K562 (cell line): ENCODE measurements at regions not wholly inside any gene's neighbourhood (a gene's known extent, or its start where the extent isn't known, plus 50 kb on each side); places are given as distances from the start of the nearest gene placed in this dataset.

Experiments
- BCOR ChIP-seq: fragments of 450-650 bp; IDR thresholded peaks from 2 replicates; pipeline ENCODE4 v1.6.1; 2016
- CBFB ChIP-seq: sonication (generic); formaldehyde crosslinking; IDR thresholded peaks from 2 replicates; pipeline ENCODE4 v1.4.0; 2020; ENCODE audit warnings: mild to moderate bottlenecking, missing genetic modification reagents
- CCAR2 ChIP-seq: fragments of 200-400 bp; formaldehyde crosslinking; IDR thresholded peaks from 2 replicates; pipeline ENCODE4 v1.6.1; 2017; ENCODE audit warnings: mild to moderate bottlenecking, low read depth, low read length
- CCNT2 ChIP-seq: IDR thresholded peaks from 2 replicates; pipeline ENCODE4 v1.6.1; 2011; ENCODE audit warnings: borderline replicate concordance, low read depth, mild to moderate bottlenecking, moderate library complexity, mixed read lengths, low read length; ENCODE audit not compliant: insufficient read length; ENCODE audit errors: extremely low read depth
- FOSL1 ChIP-seq: fragments of 200-800 bp; sonication (Bioruptor generic); conservative IDR thresholded peaks from 2 replicates; pipeline ENCODE4 v1.6.1; 2016; ENCODE audit warnings: missing genetic modification characterization, missing compliant biosample characterization
- POLR3G ChIP-seq: IDR thresholded peaks from 2 replicates; pipeline ENCODE4 v1.6.1; 2011; ENCODE audit not compliant: insufficient read length, insufficient replicate concordance; ENCODE audit errors: extremely low read depth
- RBM15 ChIP-seq: fragments of 200-400 bp; formaldehyde crosslinking; IDR thresholded peaks from 2 replicates; pipeline ENCODE4 v1.6.1; 2018; ENCODE audit warnings: mild to moderate bottlenecking, low read length, moderate library complexity; ENCODE audit not compliant: insufficient read depth
- SOX6 ChIP-seq: fragments of 450-650 bp; IDR thresholded peaks from 2 replicates; pipeline ENCODE4 v1.6.1; 2014; ENCODE audit warnings: mild to moderate bottlenecking
- TAL1 ChIP-seq: fragments of 450-650 bp; IDR thresholded peaks from 2 replicates; pipeline ENCODE4 v1.6.1; 2016; ENCODE audit warnings: mild to moderate bottlenecking
- TEAD4 ChIP-seq, 2 experiments: sonication (generic) in 1 of 2; formaldehyde crosslinking in 1 of 2; IDR thresholded peaks; 2 replicates each; pipeline versions ENCODE4 v1.6.1 to v1.8.0; 2012 to 2022; ENCODE audit warnings: borderline replicate concordance in 1 of 2, inconsistent platforms in 1 of 2, low read length in 1 of 2, mild to moderate bottlenecking in 1 of 2, missing genetic modification reagents in 1 of 2
- ZBTB1 ChIP-seq: sonication (generic); formaldehyde crosslinking; IDR thresholded peaks from 2 replicates; pipeline ENCODE4 v1.8.1; 2023; ENCODE audit warnings: missing genetic modification reagents, low read depth, mild to moderate bottlenecking, borderline replicate concordance
- ZNF224 ChIP-seq: sonication (generic); formaldehyde crosslinking; IDR thresholded peaks from 2 replicates; pipeline ENCODE4 v1.8.0; 2022; ENCODE audit warnings: mild to moderate bottlenecking, missing genetic modification reagents
- ZNF551 ChIP-seq: fragments of 250-450 bp; sonication (Bioruptor Pico); IDR thresholded peaks from 2 replicates; pipeline ENCODE4 v1.5.0; 2021; ENCODE audit warnings: mild to moderate bottlenecking, moderate library complexity
- ZNF696 ChIP-seq: fragments of 250-450 bp; sonication (Bioruptor Pico); conservative IDR thresholded peaks from 2 replicates; pipeline ENCODE4 v1.4.0; 2020; ENCODE audit warnings: mild to moderate bottlenecking, moderate library complexity
- ZNF780A ChIP-seq: fragments of 250-450 bp; sonication (Bioruptor Pico); IDR thresholded peaks from 2 replicates; pipeline ENCODE4 v1.5.0; 2021; ENCODE audit warnings: mild to moderate bottlenecking
- TF ChIP-seq, protein P1 (sequence below), 3 experiments: IDR thresholded peaks in 2 of 3; conservative IDR thresholded peaks in 1 of 3; 2 replicates each; pipeline ENCODE4 v1.5.1; 2011 to 2012; ENCODE audit warnings: low read length in 3 of 3, mild to moderate bottlenecking in 3 of 3, control low read depth in 2 of 3, improper control_type of control experiment in 1 of 3, inconsistent platforms in 1 of 3, low read depth in 1 of 3, mixed read lengths in 1 of 3, moderate library complexity in 1 of 3; ENCODE audit not compliant: insufficient read depth in 2 of 3
- TF ChIP-seq, protein P2 (sequence below): sonication (generic); formaldehyde crosslinking; IDR thresholded peaks from 2 replicates; pipeline ENCODE4 v1.4.0; 2020; ENCODE audit warnings: mild to moderate bottlenecking, missing genetic modification reagents
- TF ChIP-seq, protein P3 (sequence below): fragments of 250-450 bp; sonication (Bioruptor Pico); IDR thresholded peaks from 2 replicates; pipeline ENCODE4 v1.8.0; 2022; ENCODE audit warnings: moderate library complexity, mild to moderate bottlenecking, inconsistent platforms
- TF ChIP-seq, protein P4 (sequence below): fragments of 450-650 bp; IDR thresholded peaks from 2 replicates; pipeline ENCODE4 v1.6.1; 2017; ENCODE audit warnings: mild to moderate bottlenecking, moderate library complexity
- TF ChIP-seq, protein P5 (sequence below): sonication (generic); formaldehyde crosslinking; IDR thresholded peaks from 2 replicates; pipeline ENCODE4 v1.8.0; 2023; ENCODE audit warnings: mild to moderate bottlenecking, missing genetic modification reagents

DNA sequence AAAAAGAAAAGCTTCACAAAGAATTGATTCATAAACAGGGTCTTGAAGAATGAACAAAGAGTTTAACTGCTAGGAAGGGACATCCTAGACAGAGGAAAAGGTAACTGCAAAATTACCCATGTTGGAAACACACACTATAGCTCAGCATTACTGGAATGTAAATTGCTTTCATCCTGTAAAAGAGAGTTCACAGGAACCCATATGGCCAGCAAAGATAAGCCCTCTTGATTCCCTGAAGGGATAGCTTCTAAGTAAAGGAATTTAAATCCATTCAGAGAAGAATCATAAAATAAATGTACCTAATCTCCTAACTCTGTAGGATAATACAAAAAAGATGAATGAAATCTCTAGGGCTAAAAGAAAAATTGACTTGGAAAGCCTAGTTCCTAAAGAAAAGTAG lies 107.1 kb upstream of the INTU start (continued):
- TF ChIP-seq CCNT2, result no peak
- no peak for TF ChIP-seq FOSL1 (tag)
- TF ChIP-seq, protein P1, sequence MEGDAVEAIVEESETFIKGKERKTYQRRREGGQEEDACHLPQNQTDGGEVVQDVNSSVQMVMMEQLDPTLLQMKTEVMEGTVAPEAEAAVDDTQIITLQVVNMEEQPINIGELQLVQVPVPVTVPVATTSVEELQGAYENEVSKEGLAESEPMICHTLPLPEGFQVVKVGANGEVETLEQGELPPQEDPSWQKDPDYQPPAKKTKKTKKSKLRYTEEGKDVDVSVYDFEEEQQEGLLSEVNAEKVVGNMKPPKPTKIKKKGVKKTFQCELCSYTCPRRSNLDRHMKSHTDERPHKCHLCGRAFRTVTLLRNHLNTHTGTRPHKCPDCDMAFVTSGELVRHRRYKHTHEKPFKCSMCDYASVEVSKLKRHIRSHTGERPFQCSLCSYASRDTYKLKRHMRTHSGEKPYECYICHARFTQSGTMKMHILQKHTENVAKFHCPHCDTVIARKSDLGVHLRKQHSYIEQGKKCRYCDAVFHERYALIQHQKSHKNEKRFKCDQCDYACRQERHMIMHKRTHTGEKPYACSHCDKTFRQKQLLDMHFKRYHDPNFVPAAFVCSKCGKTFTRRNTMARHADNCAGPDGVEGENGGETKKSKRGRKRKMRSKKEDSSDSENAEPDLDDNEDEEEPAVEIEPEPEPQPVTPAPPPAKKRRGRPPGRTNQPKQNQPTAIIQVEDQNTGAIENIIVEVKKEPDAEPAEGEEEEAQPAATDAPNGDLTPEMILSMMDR (IDR thresholded peaks at IDR 0.05 in 2 of 3, conservative IDR thresholded peaks at IDR 0.05 in 1 of 3; ENCODE audit: insufficient read depth in 2 of 3, low read depth in 1 of 3, low read length in 3 of 3), result no peak
- no peak for TF ChIP-seq CBFB (CRISPR knock-in tag)
- no peak for TF ChIP-seq POLR3G
- TF ChIP-seq BCOR, result no peak
- no peak for TF ChIP-seq CCAR2
- TF ChIP-seq TEAD4 (IDR thresholded peaks at IDR 0.05; ENCODE audit: low read length), result peak; percentile 91
- TF ChIP-seq TEAD4 (CRISPR knock-in tag; IDR thresholded peaks at IDR 0.05; ENCODE audit: borderline replicate concordance), result no peak
- TF ChIP-seq, protein P2, sequence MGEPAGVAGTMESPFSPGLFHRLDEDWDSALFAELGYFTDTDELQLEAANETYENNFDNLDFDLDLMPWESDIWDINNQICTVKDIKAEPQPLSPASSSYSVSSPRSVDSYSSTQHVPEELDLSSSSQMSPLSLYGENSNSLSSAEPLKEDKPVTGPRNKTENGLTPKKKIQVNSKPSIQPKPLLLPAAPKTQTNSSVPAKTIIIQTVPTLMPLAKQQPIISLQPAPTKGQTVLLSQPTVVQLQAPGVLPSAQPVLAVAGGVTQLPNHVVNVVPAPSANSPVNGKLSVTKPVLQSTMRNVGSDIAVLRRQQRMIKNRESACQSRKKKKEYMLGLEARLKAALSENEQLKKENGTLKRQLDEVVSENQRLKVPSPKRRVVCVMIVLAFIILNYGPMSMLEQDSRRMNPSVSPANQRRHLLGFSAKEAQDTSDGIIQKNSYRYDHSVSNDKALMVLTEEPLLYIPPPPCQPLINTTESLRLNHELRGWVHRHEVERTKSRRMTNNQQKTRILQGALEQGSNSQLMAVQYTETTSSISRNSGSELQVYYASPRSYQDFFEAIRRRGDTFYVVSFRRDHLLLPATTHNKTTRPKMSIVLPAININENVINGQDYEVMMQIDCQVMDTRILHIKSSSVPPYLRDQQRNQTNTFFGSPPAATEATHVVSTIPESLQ, result no peak
- no peak for TF ChIP-seq RBM15
- no peak for TF ChIP-seq ZBTB1 (CRISPR knock-in tag)
- TF ChIP-seq, protein P3, sequence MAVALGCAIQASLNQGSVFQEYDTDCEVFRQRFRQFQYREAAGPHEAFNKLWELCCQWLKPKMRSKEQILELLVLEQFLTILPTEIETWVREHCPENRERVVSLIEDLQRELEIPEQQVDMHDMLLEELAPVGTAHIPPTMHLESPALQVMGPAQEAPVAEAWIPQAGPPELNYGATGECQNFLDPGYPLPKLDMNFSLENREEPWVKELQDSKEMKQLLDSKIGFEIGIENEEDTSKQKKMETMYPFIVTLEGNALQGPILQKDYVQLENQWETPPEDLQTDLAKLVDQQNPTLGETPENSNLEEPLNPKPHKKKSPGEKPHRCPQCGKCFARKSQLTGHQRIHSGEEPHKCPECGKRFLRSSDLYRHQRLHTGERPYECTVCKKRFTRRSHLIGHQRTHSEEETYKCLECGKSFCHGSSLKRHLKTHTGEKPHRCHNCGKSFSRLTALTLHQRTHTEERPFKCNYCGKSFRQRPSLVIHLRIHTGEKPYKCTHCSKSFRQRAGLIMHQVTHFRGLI (CRISPR knock-in tag), result no peak
- TF ChIP-seq, protein P4, sequence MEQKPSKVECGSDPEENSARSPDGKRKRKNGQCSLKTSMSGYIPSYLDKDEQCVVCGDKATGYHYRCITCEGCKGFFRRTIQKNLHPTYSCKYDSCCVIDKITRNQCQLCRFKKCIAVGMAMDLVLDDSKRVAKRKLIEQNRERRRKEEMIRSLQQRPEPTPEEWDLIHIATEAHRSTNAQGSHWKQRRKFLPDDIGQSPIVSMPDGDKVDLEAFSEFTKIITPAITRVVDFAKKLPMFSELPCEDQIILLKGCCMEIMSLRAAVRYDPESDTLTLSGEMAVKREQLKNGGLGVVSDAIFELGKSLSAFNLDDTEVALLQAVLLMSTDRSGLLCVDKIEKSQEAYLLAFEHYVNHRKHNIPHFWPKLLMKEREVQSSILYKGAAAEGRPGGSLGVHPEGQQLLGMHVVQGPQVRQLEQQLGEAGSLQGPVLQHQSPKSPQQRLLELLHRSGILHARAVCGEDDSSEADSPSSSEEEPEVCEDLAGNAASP, result no peak
- no peak for TF ChIP-seq ZNF696 (CRISPR knock-in tag)
- no peak for TF ChIP-seq ZNF224 (CRISPR knock-in tag)
- peak; percentile 36; the same call in 1 of the 2 replicates for TF ChIP-seq SOX6
- no peak for TF ChIP-seq ZNF551 (CRISPR knock-in tag)
- no peak for TF ChIP-seq ZNF780A (CRISPR knock-in tag)
- peak; percentile 79 for TF ChIP-seq TAL1
- TF ChIP-seq, protein P5, sequence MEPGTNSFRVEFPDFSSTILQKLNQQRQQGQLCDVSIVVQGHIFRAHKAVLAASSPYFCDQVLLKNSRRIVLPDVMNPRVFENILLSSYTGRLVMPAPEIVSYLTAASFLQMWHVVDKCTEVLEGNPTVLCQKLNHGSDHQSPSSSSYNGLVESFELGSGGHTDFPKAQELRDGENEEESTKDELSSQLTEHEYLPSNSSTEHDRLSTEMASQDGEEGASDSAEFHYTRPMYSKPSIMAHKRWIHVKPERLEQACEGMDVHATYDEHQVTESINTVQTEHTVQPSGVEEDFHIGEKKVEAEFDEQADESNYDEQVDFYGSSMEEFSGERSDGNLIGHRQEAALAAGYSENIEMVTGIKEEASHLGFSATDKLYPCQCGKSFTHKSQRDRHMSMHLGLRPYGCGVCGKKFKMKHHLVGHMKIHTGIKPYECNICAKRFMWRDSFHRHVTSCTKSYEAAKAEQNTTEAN (CRISPR knock-in tag), result no peak
